Gastroesophageal sphincter (tissue), 4 donors: ENCODE measurements at regions not wholly inside any gene's neighbourhood (a gene's known extent, or its start where the extent isn't known, plus 50 kb on each side); places are given as distances from the start of the nearest gene placed in this dataset.

Source experiments
- ATAC-seq: fragments of 150-250 bp; one replicate; pipeline ENCODE4 v1.9.1; 2016; ENCODE audit warnings: mild to moderate bottlenecking, moderate library complexity
- H3K27ac ChIP-seq, 4 donors: fragments of 200-600 bp; sonication (generic) in 3 of 4; 1 replicate in 3 of 4; 2 replicates in 1 of 4; pipeline ENCODE4 v1.5.1; 2016 to 2019
- H3K27me3 ChIP-seq: fragments of 200-600 bp; sonication (generic); one replicate; pipeline ENCODE4 v1.5.1; 2019
- H3K36me3 ChIP-seq, 2 donors: fragments of 200-600 bp; sonication (generic); one replicate each; pipeline ENCODE4 v1.5.1; 2019; ENCODE audit warnings: control low read depth in 1 of 2
- H3K4me1 ChIP-seq, 3 donors: fragments of 200-600 bp; sonication (generic); 1 replicate in 2 of 3; 2 replicates in 1 of 3; pipeline ENCODE4 v1.5.1; 2016 to 2019; ENCODE audit warnings: control low read depth in 2 of 3
- H3K4me3 ChIP-seq, 2 donors: fragments of 200-600 bp; sonication (generic); one replicate each; pipeline ENCODE4 v1.5.1; 2019; ENCODE audit warnings: mild to moderate bottlenecking in 1 of 2, moderate library complexity in 1 of 2
- H3K9me3 ChIP-seq, 3 donors: fragments of 200-600 bp; sonication (generic); one replicate each; pipeline ENCODE4 v1.5.1; 2017 to 2019; ENCODE audit warnings: control low read depth in 2 of 3
- CTCF ChIP-seq, 4 experiments: fragments of 200-600 bp in 2 of 4; fragments of 450-650 bp in 2 of 4; sonication (generic) in 1 of 4; IDR thresholded peaks; one replicate each; pipeline ENCODE4 v1.5.1; 2017 to 2019; ENCODE audit warnings: antibody characterized with exemption in 4 of 4, mild to moderate bottlenecking in 2 of 4, moderate library complexity in 2 of 4
- EP300 ChIP-seq: sonication (generic); formaldehyde crosslinking; IDR thresholded peaks from one replicate; pipeline ENCODE4 v1.6.1; 2017; ENCODE audit warnings: antibody characterized with exemption, mild to moderate bottlenecking
- POLR2A ChIP-seq, 2 donors: fragments of 450-650 bp; IDR thresholded peaks; one replicate each; pipeline ENCODE4 v1.6.1; 2017; ENCODE audit warnings: antibody characterized with exemption in 2 of 2, mild to moderate bottlenecking in 2 of 2, moderate library complexity in 1 of 2
- POLR2AphosphoS5 ChIP-seq: sonication (generic); formaldehyde crosslinking; IDR thresholded peaks from one replicate; pipeline ENCODE4 v1.6.1; 2017; ENCODE audit warnings: antibody characterized with exemption
- WGBS, 2 donors: methylation state at CpG; one replicate each; pipeline ENCODE4 v1.1.5; 2018; ENCODE audit warnings: low coverage in 1 of 2; 5-methylcytosine and 5-hydroxymethylcytosine counted together

GRCh38 chr11:106447631-106448191 is 370.2 kb downstream of the AASDHPPT start:
- WGBS, 2 donors = 51 to 66% methylated on average over 5 of the region's 5 CpGs
- no peaks in the 10 kb centered on the region for H3K27me3 ChIP-seq
- H3K27ac ChIP-seq = no peak overlapping the region
- H3K4me1 ChIP-seq = peaks cover 0 to 8% (median 0%) of the 10 kb centered on the region in 3 donors
- H3K4me3 ChIP-seq = no peak overlapping the region
- H3K36me3 ChIP-seq = no peaks in the 10 kb centered on the region
- H3K9me3 ChIP-seq = peaks cover 0 to 2% (median 0%) of the 10 kb centered on the region in 3 donors
- ATAC-seq = no peak
- no peak for TF ChIP-seq POLR2A (IDR thresholded peaks at IDR 0.05)
- TF ChIP-seq POLR2AphosphoS5 = no peak
- TF ChIP-seq EP300 = no peak
- no peak for TF ChIP-seq CTCF (IDR thresholded peaks at IDR 0.05)

- Histone ChIP-seq H3K4me3 (no peak overlapping the region), H3K4me1 (peaks cover 0 to 8% (median 0%) of the 10 kb centered on the region in 3 donors), H3K9me3 (peaks cover 0 to 5% (median 0%) of the 10 kb centered on the region in 3 donors), H3K27ac (no peak overlapping the region), H3K36me3 (no peaks in the 10 kb centered on the region), H3K27me3 (no peaks in the 10 kb centered on the region)
- WGBS, 2 donors = 84 to 97% methylated on average over 3 of the region's 3 CpGs
- ATAC-seq = no peak
- TF ChIP-seq POLR2A (IDR thresholded peaks at IDR 0.05) (no peak), EP300 (no peak)
Measured at GRCh38 chr11:106449763-106450162, 372.3 kb downstream of the AASDHPPT start.

GRCh38 chr11:106451228-106451922 is 373.9 kb downstream of the AASDHPPT start:
- 43 to 68% methylated on average over 2 of the region's 2 CpGs for whole genome bisulfite sequencing, 2 donors

GRCh38 chr11:106456647-106457046 is 379.2 kb downstream of the AASDHPPT start:
- 55 to 64% methylated on average over 3 of the region's 3 CpGs for WGBS, 2 donors
- H3K4me1 ChIP-seq = no peaks in the 10 kb centered on the region

More at GRCh38 chr11:106451228-106451922, 373.9 kb downstream of the AASDHPPT start:
- no peak overlapping the region for H3K4me3 ChIP-seq
- ATAC-seq = no peak
- H3K27me3 ChIP-seq = no peaks in the 10 kb centered on the region
- TF ChIP-seq POLR2AphosphoS5 (no peak), POLR2A (IDR thresholded peaks at IDR 0.05) (no peak), CTCF (IDR thresholded peaks at IDR 0.05) (no peak), EP300 (no peak)
- H3K36me3 ChIP-seq = no peaks in the 10 kb centered on the region
- H3K27ac ChIP-seq = no peak overlapping the region
- peaks cover 0 to 5% (median 0%) of the 10 kb centered on the region in 3 donors for H3K9me3 ChIP-seq
- peaks cover 0 to 8% (median 0%) of the 10 kb centered on the region in 3 donors for H3K4me1 ChIP-seq

GRCh38 chr11:106457727-106458126 is 380.3 kb downstream of the AASDHPPT start:
- Histone ChIP-seq H3K27ac (no peak overlapping the region), H3K4me3 (no peak overlapping the region), H3K9me3 (peaks cover 0 to 3% (median 0%) of the 10 kb centered on the region in 3 donors), H3K27me3 (no peaks in the 10 kb centered on the region), H3K36me3 (no peaks in the 10 kb centered on the region), H3K4me1 (no peaks in the 10 kb centered on the region)
- 35 to 58% methylated on average over 1 of the region's 1 CpG for WGBS, 2 donors
- no peak for ATAC-seq
- no peak for TF ChIP-seq EP300
- no peak for TF ChIP-seq CTCF (IDR thresholded peaks at IDR 0.05)
- TF ChIP-seq POLR2A (IDR thresholded peaks at IDR 0.05) = no peak
- TF ChIP-seq POLR2AphosphoS5 = no peak

More at GRCh38 chr11:106456647-106457046, 379.2 kb downstream of the AASDHPPT start:
- no peak overlapping the region for H3K4me3 ChIP-seq
- H3K27ac ChIP-seq = no peak overlapping the region
- no peak for ATAC-seq
- TF ChIP-seq EP300 (no peak), POLR2AphosphoS5 (no peak), POLR2A (IDR thresholded peaks at IDR 0.05) (no peak)
- no peaks in the 10 kb centered on the region for H3K27me3 ChIP-seq
- peaks cover 0 to 5% (median 0%) of the 10 kb centered on the region in 3 donors for H3K9me3 ChIP-seq
- no peaks in the 10 kb centered on the region for H3K36me3 ChIP-seq

GRCh38 chr11:106459135-106459534 is 381.7 kb downstream of the AASDHPPT start:
- Histone ChIP-seq H3K27me3 (no peaks in the 10 kb centered on the region), H3K9me3 (no peaks in the 10 kb centered on the region), H3K4me3 (no peak overlapping the region), H3K36me3 (no peaks in the 10 kb centered on the region), H3K27ac (no peak overlapping the region), H3K4me1 (no peaks in the 10 kb centered on the region)
- WGBS, 2 donors = 45 to 48% methylated on average over 3 of the region's 3 CpGs
- no peak for TF ChIP-seq CTCF (IDR thresholded peaks at IDR 0.05)
- no peak for TF ChIP-seq EP300
- no peak for TF ChIP-seq POLR2A (IDR thresholded peaks at IDR 0.05)
- no peak for TF ChIP-seq POLR2AphosphoS5
- ATAC-seq = no peak
